HG02610 (cell line): ENCODE measurements at regions not wholly inside any gene's neighbourhood (a gene's known extent, or its start where the extent isn't known, plus 50 kb on each side); places are given as distances from the start of the nearest gene placed in this dataset.

Experiments used
- ATAC-seq: cut with Tn5 transposase; IDR thresholded peaks from one replicate; pipeline ENCODE4 v1.9.1; 2021; ENCODE audit warnings: mild to moderate bottlenecking, moderate library complexity; ENCODE audit not compliant: unreplicated experiment

DNA sequence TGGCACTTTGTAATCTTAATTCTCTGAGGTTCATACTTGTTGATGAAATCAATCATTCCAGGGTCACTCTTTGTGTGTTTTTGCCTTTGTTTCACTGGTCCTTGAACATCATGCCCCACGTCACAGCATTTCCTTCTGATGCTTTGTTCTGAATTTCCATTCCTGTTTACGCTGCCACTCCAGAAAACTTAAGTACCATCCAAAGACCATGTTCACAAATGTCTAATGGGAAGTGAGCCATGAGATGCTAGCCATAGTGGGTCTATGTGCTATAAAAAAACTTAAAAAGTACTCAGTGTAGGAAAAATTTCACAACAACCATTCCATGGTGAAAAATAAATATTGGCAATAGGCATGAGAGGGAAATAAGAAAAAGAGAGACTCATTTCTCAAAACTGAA, 232.0 kb downstream of the IBTK start:
- ATAC-seq = no peak

- no peak for ATAC-seq
Measured at GRCh38 chr6:82015043-82015442, 232.5 kb downstream of the IBTK start.

DNA sequence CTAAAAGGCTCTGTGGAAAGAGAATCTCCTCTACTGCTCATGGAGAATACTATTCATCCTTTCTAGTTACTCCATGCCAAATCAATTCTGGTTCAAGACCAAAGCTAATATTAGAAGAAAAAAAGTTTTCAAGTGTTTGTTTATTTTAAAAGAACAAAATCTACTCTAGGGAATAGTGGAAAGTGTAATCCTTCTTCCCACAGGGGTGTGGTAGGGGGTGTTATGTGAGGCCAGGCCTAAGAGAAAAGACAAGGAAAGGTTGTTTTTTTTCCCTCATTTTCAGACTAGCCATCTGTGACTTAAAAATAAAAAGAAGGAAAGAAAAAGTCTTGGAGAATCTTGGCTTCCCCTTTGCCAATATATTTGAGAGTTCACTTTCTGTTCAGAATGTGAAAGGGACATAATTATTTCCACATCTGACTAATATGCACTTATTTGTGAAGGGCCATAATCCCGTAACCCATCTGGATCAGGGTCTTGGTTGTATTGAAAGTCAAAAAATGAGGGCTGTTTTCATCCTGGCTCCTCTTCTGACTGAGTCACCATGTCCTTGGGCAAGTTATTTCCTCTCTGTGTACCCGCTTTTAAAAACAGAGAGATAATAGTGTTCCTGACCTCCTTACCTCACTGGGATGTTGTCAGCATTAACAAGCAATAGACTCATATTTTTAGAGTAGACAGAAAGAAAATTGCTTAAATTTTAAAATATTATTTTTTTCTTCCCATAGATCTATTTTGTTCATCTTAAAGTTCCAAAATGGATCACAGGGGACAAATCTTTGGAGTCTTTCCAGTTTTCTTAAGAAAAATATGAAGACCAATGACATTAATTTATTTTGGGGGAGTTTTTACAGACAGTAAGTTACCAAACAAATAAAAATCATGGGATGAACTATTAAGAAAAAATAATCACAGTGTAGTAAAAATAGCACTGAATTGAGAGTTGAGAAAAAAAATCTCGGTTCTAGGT, 233.7 kb downstream of the IBTK start:
- no peak for ATAC-seq

DNA sequence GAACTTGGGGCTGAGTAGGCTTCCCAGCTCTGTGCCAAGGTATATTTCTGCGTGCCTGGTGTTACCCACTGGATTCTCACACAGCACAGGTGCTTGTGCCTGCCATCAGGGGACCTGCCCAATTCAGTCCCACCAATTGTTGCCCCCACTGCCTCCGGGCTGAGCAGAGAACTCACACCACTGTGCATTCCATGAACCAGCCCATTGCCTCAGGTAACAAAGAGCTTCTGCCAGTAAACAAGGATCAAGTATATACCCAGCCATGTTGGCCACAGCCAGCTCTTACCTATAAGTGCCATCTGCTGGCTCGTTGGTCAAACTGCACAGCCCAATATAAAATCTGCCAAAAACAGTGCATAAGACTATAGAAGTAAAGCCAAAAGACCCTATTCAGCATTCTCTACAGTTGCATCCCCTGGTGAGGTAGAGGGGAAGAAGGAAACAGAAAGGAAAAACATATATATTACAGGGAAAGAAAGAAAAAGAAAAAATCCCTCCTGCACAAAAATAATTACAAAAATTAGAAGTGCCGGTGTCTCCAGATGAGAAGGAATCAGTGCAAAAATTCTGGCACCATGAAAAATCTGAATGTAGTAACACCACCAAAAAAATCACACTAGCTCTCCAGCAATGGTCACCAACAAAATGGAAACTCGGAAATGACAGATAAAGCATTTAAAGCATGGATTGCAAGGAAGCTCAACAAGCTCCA, 241.4 kb downstream of the IBTK start:
- peak; percentile 84 for ATAC-seq

- ATAC-seq = no peak
Measured at GRCh38 chr6:82000551-82000950, 247.0 kb downstream of the IBTK start.

DNA sequence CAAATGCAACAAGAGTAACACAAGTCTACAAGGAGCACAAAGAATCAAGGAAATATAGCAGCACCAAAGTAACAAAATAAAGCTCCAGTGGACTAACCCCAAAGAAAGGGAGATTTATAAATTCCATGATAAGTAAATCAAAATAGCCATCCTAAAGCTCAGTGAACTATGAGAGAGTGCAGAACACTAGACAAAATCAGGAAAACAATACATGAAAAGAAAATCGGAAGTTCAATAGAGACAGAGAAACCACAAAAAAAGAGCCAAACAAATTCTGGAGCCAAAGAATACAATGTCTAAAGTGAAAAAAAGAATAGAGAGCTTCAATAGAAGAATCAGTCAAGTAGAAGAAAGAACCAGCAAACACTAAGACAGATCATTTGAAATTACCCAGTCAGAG, 247.3 kb upstream of the TENT5A start:
- no peak for ATAC-seq

DNA sequence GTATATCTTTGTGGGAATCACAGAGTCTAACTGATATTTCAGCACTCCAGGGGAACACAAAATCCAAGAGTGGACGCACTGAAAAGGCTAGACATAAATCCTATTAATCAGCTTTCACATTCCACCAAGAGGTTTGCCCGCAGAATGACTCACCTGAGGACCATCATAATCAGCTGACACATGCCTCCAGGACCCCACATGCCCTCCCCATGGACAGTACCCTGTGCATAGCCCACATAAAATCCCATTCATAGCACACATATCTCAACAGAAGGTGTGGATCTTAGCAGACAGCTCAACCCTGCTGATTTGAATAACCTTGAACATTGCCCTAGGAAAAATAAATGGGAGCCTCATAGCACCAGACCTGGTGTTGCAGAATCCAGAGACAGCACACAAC, 246.8 kb upstream of the TENT5A start:
- ATAC-seq = no peak

GRCh38 chr6:81998432-81998831, 246.0 kb upstream of the TENT5A start:
- no peak for ATAC-seq

DNA sequence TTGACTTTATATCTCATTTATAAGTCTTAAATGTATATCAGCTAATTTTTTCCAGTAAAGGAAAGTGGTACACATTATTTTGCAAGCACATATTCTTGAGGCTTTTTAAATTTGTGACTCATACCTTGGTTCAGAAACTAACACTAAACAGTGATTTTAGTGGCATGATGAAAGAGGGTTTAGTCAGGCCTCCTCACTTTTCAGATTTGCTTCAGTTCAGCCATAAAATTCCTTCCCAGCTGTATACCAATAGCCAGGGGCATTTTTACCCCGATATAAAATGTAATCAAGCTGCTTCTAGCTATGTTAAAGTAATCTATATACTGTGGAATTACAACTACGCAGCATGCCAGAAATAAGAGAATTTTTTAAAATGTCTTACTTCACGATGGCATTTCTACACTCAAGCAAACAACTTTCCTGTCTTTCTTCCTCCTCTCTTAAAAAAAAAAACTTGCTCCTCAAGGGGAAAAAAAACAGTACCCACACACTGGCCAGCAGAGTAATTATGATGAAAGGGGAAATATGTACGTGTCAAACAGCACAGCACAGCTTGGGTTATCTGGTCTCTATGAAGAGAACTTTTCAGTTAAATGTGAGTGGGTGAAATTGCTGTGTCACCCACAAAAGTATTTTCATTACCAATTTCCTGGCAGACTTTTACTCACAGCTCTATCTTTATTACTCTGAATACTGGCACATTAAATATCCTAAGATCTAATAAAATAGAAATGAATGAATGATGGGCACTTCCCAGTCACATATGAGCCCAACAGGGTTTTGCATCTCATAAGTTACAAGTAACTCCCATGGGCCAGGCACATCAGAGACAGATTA, 244.8 kb upstream of the TENT5A start:
- peak; percentile 64 for ATAC-seq

DNA sequence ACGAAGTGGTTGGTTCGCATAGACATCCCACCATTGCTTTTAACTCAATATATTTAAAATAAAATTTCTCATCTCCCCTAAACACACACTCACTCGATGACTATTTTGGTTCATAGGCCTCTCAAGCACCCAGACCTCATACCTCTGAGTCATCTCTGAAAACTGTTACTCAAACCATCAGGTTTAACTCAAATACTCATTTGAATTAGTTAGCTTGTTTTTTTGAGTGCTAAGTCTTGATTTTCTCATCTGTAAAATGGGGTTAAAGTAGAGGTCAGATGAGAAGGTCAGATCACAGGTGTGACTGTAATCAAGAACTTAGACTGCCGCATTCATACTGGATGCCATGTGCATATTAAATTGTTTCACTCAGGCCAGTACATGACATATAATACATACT, 243.9 kb upstream of the TENT5A start:
- ATAC-seq = peak; percentile 66

GRCh38 chr6:81995548-81996289, 243.2 kb upstream of the TENT5A start:
- no peak for ATAC-seq

DNA sequence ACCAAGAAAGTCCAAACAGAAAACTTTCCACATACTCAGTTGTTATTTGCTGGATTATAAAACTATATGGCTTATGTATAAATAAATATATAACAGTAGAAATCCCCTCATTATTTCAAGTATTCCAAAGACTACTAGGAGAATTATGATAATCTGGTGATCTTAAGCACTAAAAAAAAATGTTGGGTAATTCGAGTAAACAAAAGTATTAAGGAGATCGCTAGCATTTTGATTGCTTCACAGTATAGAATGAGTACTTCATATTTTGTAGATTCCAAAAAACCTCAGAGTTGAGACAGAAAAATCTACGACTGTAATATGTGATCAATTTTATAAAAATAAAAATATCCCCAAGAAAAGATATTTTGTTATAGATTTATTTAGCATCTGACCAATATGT, 236.4 kb upstream of the TENT5A start:
- ATAC-seq = no peak

GRCh38 chr6:81988446-81988845, 236.0 kb upstream of the TENT5A start:
- ATAC-seq = no peak

- no peak for ATAC-seq
Measured at GRCh38 chr6:81987293-81987692, 234.8 kb upstream of the TENT5A start.

DNA sequence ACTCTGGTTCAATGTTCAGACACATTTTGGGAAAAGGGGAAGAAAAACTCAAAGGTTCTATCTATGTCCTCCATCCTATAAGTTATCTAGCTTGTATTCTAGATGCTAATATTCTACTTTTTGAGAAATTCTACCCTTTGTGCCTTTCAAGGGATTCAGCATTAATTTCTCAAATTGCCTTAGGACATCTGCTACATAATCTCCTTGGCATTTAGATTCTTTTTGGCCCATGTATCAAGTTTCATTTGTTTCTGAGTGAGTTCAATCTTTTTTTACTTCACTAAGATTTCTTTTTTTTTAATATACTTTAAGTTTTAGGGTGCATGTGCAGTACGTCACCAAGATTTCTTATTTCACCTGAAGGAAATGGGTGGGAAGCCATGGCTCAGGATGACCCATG, 232.7 kb upstream of the TENT5A start:
- ATAC-seq = no peak

GRCh38 chr6:81984599-81984998, 232.1 kb upstream of the TENT5A start:
- ATAC-seq = peak; percentile 56

DNA sequence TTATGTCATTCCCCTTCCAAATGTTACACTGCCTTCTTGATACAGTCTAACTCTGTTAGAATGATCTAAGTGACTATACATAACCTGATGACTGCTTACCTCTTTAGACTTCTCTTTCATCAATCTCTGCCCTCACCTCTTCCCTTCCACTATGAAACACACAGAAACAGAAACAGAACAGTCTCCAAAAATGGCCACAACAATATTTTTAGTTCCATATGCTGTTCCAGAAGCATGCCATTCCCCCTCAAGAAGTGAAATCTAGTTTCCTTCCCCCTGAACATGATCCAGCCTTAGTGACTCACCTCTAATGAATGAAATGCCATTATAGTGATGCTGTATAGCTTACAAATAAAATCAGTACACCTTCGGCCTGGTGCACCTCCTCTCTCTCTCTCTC, 229.3 kb upstream of the TENT5A start:
- ATAC-seq = no peak

- ATAC-seq = no peak
Measured at GRCh38 chr6:81979767-81980166, 227.3 kb upstream of the TENT5A start.

GRCh38 chr6:81979329-81979728, 226.8 kb upstream of the TENT5A start:
- ATAC-seq = no peak

GRCh38 chr6:81978230-81978629, 225.7 kb upstream of the TENT5A start:
- no peak for ATAC-seq

DNA sequence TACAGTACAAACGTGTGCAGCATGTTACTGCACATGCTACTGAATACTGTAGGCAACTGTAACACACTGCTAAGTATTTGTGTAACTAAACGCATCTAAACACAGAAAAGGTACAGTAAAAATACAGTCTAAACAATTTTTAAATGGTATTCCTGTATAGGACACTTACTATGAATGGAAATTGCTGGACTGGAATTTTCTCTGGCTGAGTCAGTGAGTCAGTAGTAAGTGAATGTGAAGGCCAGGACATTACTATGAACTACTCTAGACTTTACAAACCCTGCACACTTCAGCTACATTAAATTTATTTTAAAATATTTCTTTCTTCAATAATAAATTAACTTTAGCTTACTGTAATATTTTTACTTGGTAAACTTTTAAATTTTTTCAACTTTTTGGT, 225.0 kb upstream of the TENT5A start:
- no peak for ATAC-seq
